GM13976 (cell line): ENCODE measurements at regions not wholly inside any gene's neighbourhood (a gene's known extent, or its start where the extent isn't known, plus 50 kb on each side); places are given as distances from the start of the nearest gene placed in this dataset.
"Not testable (repeated sequence)": the region's sequence is repeated elsewhere in the genome, so short reads cannot be mapped to it uniquely, and the experiment has no call there.

Experiments
- DNase-seq: peaks from one replicate; pipeline ENCODE4 v3.0.0; 2012; ENCODE audit warnings: low spot score
- CTCF ChIP-seq: IDR thresholded peaks from 2 replicates; pipeline ENCODE4 v1.5.1; 2012; ENCODE audit warnings: borderline replicate concordance, mild to moderate bottlenecking; ENCODE audit not compliant: insufficient read depth; ENCODE audit errors: extremely low read depth, missing control alignments, control extremely low read depth
- in situ Hi-C: fragments of 300-500 bp; cut with MboI; formaldehyde crosslinking; loops from one replicate; pipeline ENCODE4 v1.12.0; 2022; ENCODE audit warnings: low sequenced_read_pairs, mixed read lengths, inconsistent platforms; ENCODE audit not compliant: unreplicated experiment

- TF ChIP-seq CTCF: no peak
- in situ Hi-C loops: no loop called here
- no peak for DNase-seq
Measured at GRCh38 chr11:25453471-25453870, 878.5 kb upstream of the ANO3 start.

- in situ Hi-C loops: no loop called here
- no peak for DNase-seq
- TF ChIP-seq CTCF: no peak
Measured at GRCh38 chr11:25456211-25456610, 875.7 kb upstream of the ANO3 start.

- no peak for TF ChIP-seq CTCF
- in situ Hi-C loops: no loop called here
- DNase-seq: no peak
Measured at GRCh38 chr11:25483915-25484635, 847.9 kb upstream of the ANO3 start.

- in situ Hi-C loops: no loop called here
- no peak for DNase-seq
- no peak for TF ChIP-seq CTCF
Measured at GRCh38 chr11:25485315-25485714, 846.6 kb upstream of the ANO3 start.

GRCh38 chr11:25486338-25486737 lies 845.6 kb upstream of the ANO3 start:
- DNase-seq, in situ Hi-C loops: not testable (repeated sequence)

GRCh38 chr11:25488176-25488575 lies 843.8 kb upstream of the ANO3 start:
- in situ Hi-C loops, DNase-seq: not testable (repeated sequence)

- in situ Hi-C loops, DNase-seq: not testable (repeated sequence)
Measured at GRCh38 chr11:25501426-25501825, 830.5 kb upstream of the ANO3 start.

GRCh38 chr11:25515576-25515975 lies 816.4 kb upstream of the ANO3 start:
- no peak for DNase-seq
- no peak for TF ChIP-seq CTCF
- in situ Hi-C loops: no loop called here
